WERI-Rb-1 (cell line): ENCODE measurements at regions not wholly inside any gene's neighbourhood (a gene's known extent, or its start where the extent isn't known, plus 50 kb on each side); places are given as distances from the start of the nearest gene placed in this dataset.

Experiments
- DNase-seq: peaks from one replicate; pipeline ENCODE4 v3.0.0-alpha.2; 2020
- H3K27ac ChIP-seq: fragments of 250-450 bp; sonication (Bioruptor Pico); 2 replicates; pipeline ENCODE4 v1.5.1; 2020; ENCODE audit warnings: mild to moderate bottlenecking, moderate library complexity
- H3K27me3 ChIP-seq: fragments of 250-450 bp; sonication (Bioruptor Pico); 2 replicates; pipeline ENCODE4 v1.5.1; 2021; ENCODE audit warnings: mild to moderate bottlenecking, low read depth, moderate library complexity; ENCODE audit not compliant: insufficient read depth, severe bottlenecking
- H3K36me3 ChIP-seq: fragments of 250-450 bp; sonication (Bioruptor Pico); 2 replicates; pipeline ENCODE4 v1.5.1; 2020; ENCODE audit warnings: mild to moderate bottlenecking, moderate library complexity
- H3K4me3 ChIP-seq: 2 replicates; pipeline ENCODE4 v1.5.1; 2011; ENCODE audit warnings: low read depth, mild to moderate bottlenecking, control low read depth, low read length
- H3K9me3 ChIP-seq: fragments of 250-450 bp; sonication (Bioruptor Pico); 2 replicates; pipeline ENCODE4 v1.5.1; 2021; ENCODE audit warnings: mild to moderate bottlenecking, moderate library complexity; ENCODE audit not compliant: severe bottlenecking
- TF ChIP-seq, protein P1 (sequence below): IDR thresholded peaks from 2 replicates; pipeline ENCODE4 v1.5.1; 2011; ENCODE audit warnings: low read depth, mild to moderate bottlenecking, control low read depth, inconsistent platforms, low read length

DNA sequence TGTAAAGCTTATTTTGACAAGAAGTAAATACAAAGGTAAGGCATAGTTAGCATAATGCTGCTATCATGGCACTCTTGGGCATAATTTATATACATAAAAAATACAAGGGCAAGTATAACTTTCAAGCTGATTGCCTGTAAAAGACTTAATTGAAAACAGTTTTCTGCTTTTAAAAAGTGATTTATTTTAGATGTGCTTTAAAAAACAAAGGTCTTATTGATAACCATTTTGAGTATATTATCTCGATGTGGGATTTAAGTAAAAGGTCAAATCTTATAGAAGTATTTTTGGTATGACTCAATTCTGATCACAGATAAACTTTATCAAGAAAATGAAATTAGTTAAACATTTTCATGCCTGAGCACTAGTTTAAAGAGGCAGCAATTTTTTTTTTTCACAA is 175.8 kb downstream of the KCNRG start:
- H3K27me3 ChIP-seq: no peaks in the 10 kb centered on the region
- no peak overlapping the region for H3K4me3 ChIP-seq

DNA sequence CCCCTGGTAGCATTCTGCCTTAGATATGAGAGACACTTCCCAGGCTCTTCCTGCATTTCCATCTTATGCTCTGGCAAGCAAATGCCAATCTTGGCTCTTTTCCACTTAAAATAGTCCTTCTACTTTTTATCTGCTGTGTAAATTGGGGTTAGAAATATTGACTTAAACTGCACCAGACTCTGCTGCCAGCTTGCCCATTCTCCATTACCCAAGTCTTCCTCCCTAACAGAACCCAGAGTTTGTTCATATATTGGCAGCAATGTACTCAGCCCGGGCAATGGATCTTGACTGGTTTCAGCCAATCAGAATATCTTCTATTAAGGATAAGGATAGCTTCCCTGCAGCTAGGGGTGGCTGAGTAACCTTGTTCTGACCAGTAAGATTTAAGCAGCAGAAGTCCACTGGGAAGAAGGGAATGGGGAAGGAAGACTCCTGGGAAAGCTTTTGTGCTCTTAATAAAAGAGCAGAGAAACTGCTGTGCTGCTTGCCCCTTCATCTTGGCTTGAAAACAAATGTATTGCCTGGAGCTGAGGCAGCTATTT is 177.1 kb downstream of the KCNRG start:
- no peak overlapping the region for H3K4me3 ChIP-seq
- DNase-seq: no peak
- H3K36me3 ChIP-seq: no peaks in the 10 kb centered on the region
- H3K27me3 ChIP-seq: no peaks in the 10 kb centered on the region
- TF ChIP-seq, protein P1, sequence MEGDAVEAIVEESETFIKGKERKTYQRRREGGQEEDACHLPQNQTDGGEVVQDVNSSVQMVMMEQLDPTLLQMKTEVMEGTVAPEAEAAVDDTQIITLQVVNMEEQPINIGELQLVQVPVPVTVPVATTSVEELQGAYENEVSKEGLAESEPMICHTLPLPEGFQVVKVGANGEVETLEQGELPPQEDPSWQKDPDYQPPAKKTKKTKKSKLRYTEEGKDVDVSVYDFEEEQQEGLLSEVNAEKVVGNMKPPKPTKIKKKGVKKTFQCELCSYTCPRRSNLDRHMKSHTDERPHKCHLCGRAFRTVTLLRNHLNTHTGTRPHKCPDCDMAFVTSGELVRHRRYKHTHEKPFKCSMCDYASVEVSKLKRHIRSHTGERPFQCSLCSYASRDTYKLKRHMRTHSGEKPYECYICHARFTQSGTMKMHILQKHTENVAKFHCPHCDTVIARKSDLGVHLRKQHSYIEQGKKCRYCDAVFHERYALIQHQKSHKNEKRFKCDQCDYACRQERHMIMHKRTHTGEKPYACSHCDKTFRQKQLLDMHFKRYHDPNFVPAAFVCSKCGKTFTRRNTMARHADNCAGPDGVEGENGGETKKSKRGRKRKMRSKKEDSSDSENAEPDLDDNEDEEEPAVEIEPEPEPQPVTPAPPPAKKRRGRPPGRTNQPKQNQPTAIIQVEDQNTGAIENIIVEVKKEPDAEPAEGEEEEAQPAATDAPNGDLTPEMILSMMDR: no peak
- H3K27ac ChIP-seq: no peak overlapping the region
- H3K9me3 ChIP-seq: no peaks in the 10 kb centered on the region

More for the DNA sequence above, 175.8 kb downstream of the KCNRG start:
- TF ChIP-seq, protein P1: no peak
- no peak for DNase-seq
- Histone ChIP-seq H3K36me3 (no peaks in the 10 kb centered on the region), H3K27ac (no peak overlapping the region), H3K9me3 (no peaks in the 10 kb centered on the region)

DNA sequence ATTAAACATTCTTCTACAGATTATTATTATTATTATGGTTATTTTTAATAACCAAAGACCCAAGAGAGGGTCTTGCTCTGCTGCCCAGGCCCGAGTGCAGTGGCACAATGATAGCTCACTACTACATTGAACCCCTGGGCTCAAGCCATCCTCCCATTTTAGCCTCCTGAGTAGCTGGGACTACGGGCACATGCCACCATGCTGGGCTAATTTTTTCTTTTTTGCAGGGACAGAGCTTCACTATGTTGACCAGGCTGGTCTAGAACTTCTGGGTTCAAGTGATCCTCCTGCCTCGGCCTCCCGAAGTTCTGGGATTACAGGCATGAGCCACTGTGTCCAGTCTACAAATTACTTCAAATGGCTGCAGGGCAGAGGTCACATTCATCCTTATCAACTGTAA is 179.8 kb downstream of the KCNRG start:
- TF ChIP-seq, protein P1: no peak
- H3K27ac ChIP-seq: no peak overlapping the region
- no peaks in the 10 kb centered on the region for H3K27me3 ChIP-seq
- no peak overlapping the region for H3K4me3 ChIP-seq
- no peak for DNase-seq
- H3K9me3 ChIP-seq: no peaks in the 10 kb centered on the region
- no peaks in the 10 kb centered on the region for H3K36me3 ChIP-seq

DNA sequence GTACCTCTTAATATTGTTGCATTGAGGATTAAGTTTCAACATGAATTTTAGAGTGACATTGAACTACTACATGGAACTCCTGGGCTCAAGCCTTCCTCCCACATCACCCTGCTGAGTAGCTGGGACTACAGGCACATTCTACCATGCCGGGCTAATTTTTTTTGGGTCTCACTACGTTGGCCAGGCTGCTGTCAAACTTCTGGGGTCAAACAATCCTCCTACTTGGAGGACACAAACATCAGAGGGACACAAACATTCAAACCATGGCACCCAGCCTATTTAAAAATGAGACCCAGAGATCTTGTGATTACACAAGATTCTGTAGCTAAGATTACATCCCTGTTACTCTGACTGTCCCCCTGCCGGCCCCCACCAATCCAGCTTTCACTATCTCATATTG is 180.9 kb downstream of the KCNRG start:
- Histone ChIP-seq H3K27me3 (no peaks in the 10 kb centered on the region), H3K36me3 (no peaks in the 10 kb centered on the region), H3K4me3 (no peak overlapping the region), H3K9me3 (no peaks in the 10 kb centered on the region), H3K27ac (no peak overlapping the region)
- TF ChIP-seq, protein P1: no peak
- DNase-seq: no peak

DNA sequence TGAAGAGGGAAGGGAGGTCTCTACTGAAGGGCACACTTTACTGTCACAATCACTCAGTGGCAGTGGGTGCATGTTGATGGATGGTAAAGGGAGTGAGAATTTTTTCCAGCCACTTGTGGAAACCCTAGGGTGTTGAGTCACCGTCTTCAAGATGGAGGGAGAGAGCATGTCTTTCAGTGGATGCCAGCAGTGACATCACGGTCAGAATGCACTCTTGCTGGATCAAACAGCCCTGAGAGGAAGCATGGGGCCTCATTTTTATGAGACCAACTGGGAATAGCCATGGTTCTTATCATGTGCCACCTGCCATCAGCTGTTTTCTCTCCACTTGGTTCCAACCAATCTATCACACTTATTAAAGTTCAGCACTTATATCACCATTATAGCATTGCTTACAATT is 182.5 kb downstream of the KCNRG start:
- no peak for DNase-seq
- no peaks in the 10 kb centered on the region for H3K36me3 ChIP-seq
- TF ChIP-seq, protein P1: no peak

DNA sequence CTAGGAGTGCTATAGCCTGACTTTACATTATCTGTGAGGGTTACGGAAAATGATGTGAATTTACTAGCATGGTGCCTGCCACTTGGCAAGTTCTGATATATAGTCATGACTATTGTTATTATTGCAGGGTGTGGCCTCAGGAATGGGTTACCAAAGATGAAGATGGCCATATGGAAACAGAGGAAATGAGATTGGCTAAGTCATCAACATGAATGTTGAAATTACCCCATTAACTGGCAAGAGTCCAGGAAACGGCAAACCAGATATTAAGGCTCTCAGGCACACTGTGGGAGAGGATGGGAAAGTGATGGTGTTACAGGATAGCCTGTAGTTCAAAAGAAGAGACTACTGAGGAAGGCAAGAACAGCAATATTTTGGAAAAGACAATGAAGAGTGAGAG is 183.3 kb downstream of the KCNRG start:
- no peaks in the 10 kb centered on the region for H3K36me3 ChIP-seq
- H3K4me3 ChIP-seq: no peak overlapping the region
- no peak for DNase-seq
- no peak overlapping the region for H3K27ac ChIP-seq
- TF ChIP-seq, protein P1: no peak
- no peaks in the 10 kb centered on the region for H3K9me3 ChIP-seq
- H3K27me3 ChIP-seq: no peaks in the 10 kb centered on the region

More for the DNA sequence above, 182.5 kb downstream of the KCNRG start:
- no peaks in the 10 kb centered on the region for H3K9me3 ChIP-seq
- no peak overlapping the region for H3K27ac ChIP-seq
- H3K27me3 ChIP-seq: no peaks in the 10 kb centered on the region
- no peak overlapping the region for H3K4me3 ChIP-seq
